Trophoblast cell (in vitro differentiated cells and primary cell): ENCODE measurements at regions not wholly inside any gene's neighbourhood (a gene's known extent, or its start where the extent isn't known, plus 50 kb on each side); places are given as distances from the start of the nearest gene placed in this dataset.

Experiments
- DNase-seq, 2 donors: peaks; one replicate each; pipeline ENCODE4 v3.0.0-alpha.2; 2016
- H2AFZ ChIP-seq: 2 replicates; pipeline ENCODE4 v1.6.1; 2013; ENCODE audit warnings: low read length, moderate library complexity, mild to moderate bottlenecking; ENCODE audit not compliant: insufficient read depth, poor library complexity
- H2AK5ac ChIP-seq: 2 replicates; pipeline ENCODE4 v1.6.1; 2013; ENCODE audit warnings: mild to moderate bottlenecking, low read length
- H2BK120ac ChIP-seq: 2 replicates; pipeline ENCODE4 v1.6.1; 2013; ENCODE audit warnings: low read length, mild to moderate bottlenecking, moderate library complexity; ENCODE audit not compliant: insufficient read depth, poor library complexity
- H2BK12ac ChIP-seq: 2 replicates; pipeline ENCODE4 v1.6.1; 2013; ENCODE audit warnings: mild to moderate bottlenecking, low read length, moderate library complexity
- H2BK5ac ChIP-seq: 2 replicates; pipeline ENCODE4 v1.6.1; 2013; ENCODE audit warnings: low read length, low read depth, moderate library complexity, mild to moderate bottlenecking; ENCODE audit not compliant: poor library complexity
- H3K14ac ChIP-seq: 2 replicates; pipeline ENCODE4 v1.6.1; 2013; ENCODE audit warnings: mild to moderate bottlenecking, low read length
- H3K18ac ChIP-seq: 2 replicates; pipeline ENCODE4 v1.6.1; 2013; ENCODE audit warnings: mild to moderate bottlenecking, low read length
- H3K23ac ChIP-seq: 2 replicates; pipeline ENCODE4 v1.6.1; 2013; ENCODE audit warnings: low read length
- H3K27ac ChIP-seq: 2 replicates; pipeline ENCODE4 v1.5.1; 2013; ENCODE audit warnings: low read depth, mild to moderate bottlenecking, inconsistent platforms, low read length, moderate library complexity
- H3K27me3 ChIP-seq: 2 replicates; pipeline ENCODE4 v1.6.1; 2013; ENCODE audit warnings: inconsistent platforms, mild to moderate bottlenecking, low read length, moderate library complexity; ENCODE audit not compliant: insufficient read depth
- H3K36me3 ChIP-seq, 2 experiments: 1 replicate in 1 of 2; 2 replicates in 1 of 2; pipeline ENCODE4 v1.6.1; 2013; ENCODE audit warnings: low read length in 2 of 2, mild to moderate bottlenecking in 2 of 2, moderate library complexity in 1 of 2; ENCODE audit not compliant: insufficient read depth in 2 of 2, control insufficient read depth in 1 of 2
- H3K4ac ChIP-seq: 2 replicates; pipeline ENCODE4 v1.6.1; 2013; ENCODE audit warnings: low read depth, mild to moderate bottlenecking, low read length, moderate library complexity
- H3K4me1 ChIP-seq, 2 experiments: 1 replicate in 1 of 2; 2 replicates in 1 of 2; pipeline ENCODE4 v1.6.1; 2013; ENCODE audit warnings: low read length in 2 of 2, mild to moderate bottlenecking in 2 of 2, moderate library complexity in 1 of 2; ENCODE audit not compliant: insufficient read depth in 2 of 2, control insufficient read depth in 1 of 2
- H3K4me2 ChIP-seq: 2 replicates; pipeline ENCODE4 v1.6.1; 2013; ENCODE audit warnings: inconsistent platforms, mild to moderate bottlenecking, low read length, moderate library complexity
- H3K4me3 ChIP-seq: 2 replicates; pipeline ENCODE4 v1.5.1; 2013; ENCODE audit warnings: mild to moderate bottlenecking, low read depth, low read length, inconsistent platforms
- H3K79me1 ChIP-seq: one replicate; pipeline ENCODE4 v1.6.1; 2013; ENCODE audit warnings: low read length
- H3K79me2 ChIP-seq: 2 replicates; pipeline ENCODE4 v1.6.1; 2013; ENCODE audit warnings: low read length, mild to moderate bottlenecking; ENCODE audit not compliant: control insufficient read depth, insufficient read depth, poor library complexity
- H3K9ac ChIP-seq: 2 replicates; pipeline ENCODE4 v1.6.1; 2013; ENCODE audit warnings: mild to moderate bottlenecking, low read length
- H3K9me3 ChIP-seq: 2 replicates; pipeline ENCODE4 v1.6.1; 2013; ENCODE audit warnings: low read depth, mild to moderate bottlenecking, control low read depth, inconsistent platforms, low read length; ENCODE audit not compliant: insufficient read depth
- H4K12ac ChIP-seq: 2 replicates; pipeline ENCODE4 v1.6.1; 2013; ENCODE audit warnings: low read depth, mild to moderate bottlenecking, low read length, moderate library complexity
- H4K8ac ChIP-seq: 2 replicates; pipeline ENCODE4 v1.6.1; 2013; ENCODE audit warnings: low read depth, mild to moderate bottlenecking, low read length, moderate library complexity
- H4K91ac ChIP-seq: one replicate; pipeline ENCODE4 v1.6.1; 2013; ENCODE audit warnings: low read depth, mild to moderate bottlenecking, low read length, moderate library complexity
- WGBS: extraction: QIAGEN DNeasy Blood & Tissue Kit; methylation state at CpG from one replicate; pipeline ENCODE4 v1.1.7; 2013; ENCODE audit warnings: missing lambda C conversion rate; ENCODE audit not compliant: insufficient read length, insufficient coverage; ENCODE audit errors: extremely low coverage; 5-methylcytosine and 5-hydroxymethylcytosine counted together

GRCh38 chr1:29532285-29532684, 296.0 kb downstream of the PTPRU start:
- Histone ChIP-seq H2BK120ac (no peak overlapping the region), H2AK5ac (no peak overlapping the region), H3K79me2 (no peaks in the 10 kb centered on the region), H2AFZ (no peak overlapping the region), H3K79me1 (no peaks in the 10 kb centered on the region), H3K4ac (no peak overlapping the region), H3K4me3 (no peak overlapping the region), H4K91ac (no peak overlapping the region), H3K4me2 (no peak overlapping the region), H2BK12ac (no peak overlapping the region), H3K18ac (no peak overlapping the region), H4K8ac (no peak overlapping the region), H3K23ac (no peak overlapping the region), H3K27ac (no peak overlapping the region), H3K4me1 (no peaks in the 10 kb centered on the region), H3K14ac (no peak overlapping the region), H3K27me3 (no peaks in the 10 kb centered on the region), H3K9ac (no peak overlapping the region), H2BK5ac (no peak overlapping the region), H4K12ac (no peak overlapping the region), H3K9me3 (no peaks in the 10 kb centered on the region), H3K36me3 (no peaks in the 10 kb centered on the region)
- no CpG with 5 or more reads among the region's 6 CpGs for WGBS
- DNase-seq = no peak

DNA sequence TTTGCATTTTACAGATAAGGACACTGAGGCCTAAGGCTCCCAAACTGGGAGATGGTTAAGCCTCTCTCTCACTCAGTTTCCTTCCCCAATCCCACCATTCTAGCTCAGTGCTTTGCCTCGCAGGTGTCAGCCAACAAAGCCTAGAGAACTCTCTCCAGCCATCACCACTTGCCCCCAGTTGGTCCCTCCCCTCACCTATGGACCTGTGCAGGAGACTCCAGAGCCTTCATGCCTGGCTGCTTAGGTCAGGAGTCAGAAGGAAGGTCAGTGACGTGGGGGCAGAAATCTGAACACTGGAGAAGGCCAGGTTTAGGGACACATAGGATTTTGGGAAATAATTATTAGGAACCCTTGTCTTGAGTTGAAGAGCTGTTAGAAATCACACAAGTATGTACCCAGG, 295.3 kb downstream of the PTPRU start:
- WGBS = no CpG with 5 or more reads among the region's 2 CpGs
- H3K79me2 ChIP-seq = no peaks in the 10 kb centered on the region

GRCh38 chr1:29529677-29530278, 293.5 kb downstream of the PTPRU start:
- no peak overlapping the region for H2BK12ac ChIP-seq
- H3K14ac ChIP-seq = no peak overlapping the region
- no peak overlapping the region for H2BK5ac ChIP-seq
- H3K27me3 ChIP-seq = no peaks in the 10 kb centered on the region
- H3K23ac ChIP-seq = no peak overlapping the region
- WGBS = no CpG with 5 or more reads among the region's 1 CpG
- no peak overlapping the region for H4K91ac ChIP-seq
- H3K36me3 ChIP-seq = no peaks in the 10 kb centered on the region
- H3K9ac ChIP-seq = no peak overlapping the region
- no peaks in the 10 kb centered on the region for H3K79me1 ChIP-seq
- H4K8ac ChIP-seq = no peak overlapping the region
- H2BK120ac ChIP-seq = no peak overlapping the region
- H3K4me3 ChIP-seq = no peak overlapping the region
- H2AFZ ChIP-seq = no peak overlapping the region
- H3K18ac ChIP-seq = no peak overlapping the region
- H3K79me2 ChIP-seq = no peaks in the 10 kb centered on the region
- no peaks in the 10 kb centered on the region for H3K4me1 ChIP-seq
- H4K12ac ChIP-seq = no peak overlapping the region
- no peak overlapping the region for H3K4me2 ChIP-seq
- no peak overlapping the region for H2AK5ac ChIP-seq
- no peak overlapping the region for H3K27ac ChIP-seq
- no peak overlapping the region for H3K4ac ChIP-seq
- DNase-seq = no peak
- no peaks in the 10 kb centered on the region for H3K9me3 ChIP-seq

More for the DNA sequence above, 295.3 kb downstream of the PTPRU start:
- Histone ChIP-seq H2AK5ac (no peak overlapping the region), H4K12ac (no peak overlapping the region), H3K9ac (no peak overlapping the region), H3K18ac (no peak overlapping the region), H3K27me3 (no peaks in the 10 kb centered on the region), H3K14ac (no peak overlapping the region), H2BK120ac (no peak overlapping the region), H2BK12ac (no peak overlapping the region), H4K91ac (no peak overlapping the region), H3K79me1 (no peaks in the 10 kb centered on the region), H3K4me1 (no peaks in the 10 kb centered on the region), H2BK5ac (no peak overlapping the region), H3K23ac (no peak overlapping the region), H2AFZ (no peak overlapping the region), H3K36me3 (no peaks in the 10 kb centered on the region), H4K8ac (no peak overlapping the region), H3K27ac (no peak overlapping the region), H3K9me3 (no peaks in the 10 kb centered on the region), H3K4ac (no peak overlapping the region), H3K4me3 (no peak overlapping the region), H3K4me2 (no peak overlapping the region)
- no peak for DNase-seq

- H3K79me2 ChIP-seq = no peaks in the 10 kb centered on the region
- H2BK120ac ChIP-seq = no peak overlapping the region
- no peak overlapping the region for H4K91ac ChIP-seq
- peaks cover 2% of the 10 kb centered on the region for H3K9me3 ChIP-seq
- H3K4me1 ChIP-seq = no peaks in the 10 kb centered on the region
- no peak overlapping the region for H3K18ac ChIP-seq
- no peak overlapping the region for H2BK5ac ChIP-seq
- H3K4ac ChIP-seq = no peak overlapping the region
- no peak overlapping the region for H4K8ac ChIP-seq
- H3K4me2 ChIP-seq = no peak overlapping the region
- no peak overlapping the region for H4K12ac ChIP-seq
- H2BK12ac ChIP-seq = no peak overlapping the region
- H3K4me3 ChIP-seq = no peak overlapping the region
- no peak overlapping the region for H3K27ac ChIP-seq
- H3K14ac ChIP-seq = no peak overlapping the region
- H3K23ac ChIP-seq = no peak overlapping the region
- no CpG with 5 or more reads among the region's 8 CpGs for WGBS
- no peak overlapping the region for H3K9ac ChIP-seq
- DNase-seq = no peak
- no peak overlapping the region for H2AK5ac ChIP-seq
- H3K79me1 ChIP-seq = no peaks in the 10 kb centered on the region
- no peaks in the 10 kb centered on the region for H3K36me3 ChIP-seq
- no peaks in the 10 kb centered on the region for H3K27me3 ChIP-seq
- no peak overlapping the region for H2AFZ ChIP-seq
Observed at GRCh38 chr1:29527314-29528004, 291.1 kb downstream of the PTPRU start.
